HepG2 (cell line): ENCODE measurements at regions not wholly inside any gene's neighbourhood (a gene's known extent, or its start where the extent isn't known, plus 50 kb on each side); places are given as distances from the start of the nearest gene placed in this dataset.
"Not testable (repeated sequence)": the region's sequence is repeated elsewhere in the genome, so short reads cannot be mapped to it uniquely, and the experiment has no call there.

ENCODE experiments used
- ATAC-seq: fragments of 200-7000 bp; cut with Tn5 transposase; 3 replicates; pipeline ENCODE4 v1.9.1; 2020; ENCODE audit warnings: mild to moderate bottlenecking, moderate library complexity
- BruUV-seq: library from RNA; stranded (reverse); fragments of 400-500 nt; replicated peaks from 2 replicates; lab custom pipeline; 2021; lab: Mats Ljungman, UMichigan
- CTCF ChIA-PET: fragments of 300-600 bp; formaldehyde crosslinking; extraction: SDS; loops from one replicate; lab custom pipeline; 2021; ENCODE audit warnings: low total read pairs, inconsistent platforms, low intra/inter-chr PET ratio; lab: Yijun Ruan, JAX
- POLR2A ChIA-PET: fragments of 350-600 bp; sonication (Branson Sonifier 250); formaldehyde crosslinking; loops from one replicate; lab custom pipeline; 2020; ENCODE audit warnings: antibody characterized with exemption, inconsistent platforms; lab: Yijun Ruan, JAX
- DNase-seq: peaks from one replicate; pipeline ENCODE4 v3.0.0-alpha.2; 2015; ENCODE audit warnings: low spot score
- FAIRE-seq: peaks from 3 replicates; lab custom pipeline; 2011; peaks lifted over from hg19 to GRCh38; lab: Jason Lieb, UNC
- H2AFZ ChIP-seq: one replicate; pipeline ENCODE4 v1.6.1; 2011; ENCODE audit warnings: low read length, inconsistent platforms
- H3K27ac ChIP-seq: fragments of 300-600 bp; 3 replicates; pipeline ENCODE4 v1.8.0; 2011; ENCODE audit warnings: mixed run types, mild to moderate bottlenecking, mixed read lengths, low read length, inconsistent platforms; ENCODE audit not compliant: insufficient read depth; ENCODE audit errors: extremely low read length
- H3K27me3 ChIP-seq, 2 experiments: fragments of 200-600 bp in 1 of 2; 2 replicates in 1 of 2; 3 replicates in 1 of 2; pipeline versions ENCODE4 v1.6.0 to v1.8.0; 2011; ENCODE audit warnings: low read length in 2 of 2, mild to moderate bottlenecking in 2 of 2, moderate library complexity in 2 of 2, inconsistent platforms in 1 of 2; ENCODE audit not compliant: insufficient read depth in 2 of 2, control insufficient read depth in 1 of 2
- H3K36me3 ChIP-seq, 2 experiments: fragments of 200-600 bp in 1 of 2; replicated peaks in 1 of 2; 2 replicates in 1 of 2; 3 replicates in 1 of 2; pipeline versions ENCODE4 v1.5.1 to v1.8.0; 2011; ENCODE audit warnings: low read length in 2 of 2, inconsistent platforms in 1 of 2; ENCODE audit not compliant: insufficient read depth in 2 of 2, control insufficient read depth in 1 of 2
- H3K4me1 ChIP-seq: 2 replicates; pipeline ENCODE4 v1.5.1; 2012; ENCODE audit warnings: low read length, inconsistent platforms; ENCODE audit not compliant: insufficient read depth
- H3K4me2 ChIP-seq: 2 replicates; pipeline ENCODE4 v1.6.0; 2011; ENCODE audit warnings: low read depth, low read length, inconsistent platforms
- H3K4me3 ChIP-seq, 3 experiments: fragments of 200-600 bp in 1 of 3; sonication (generic), shearing (Covaris generic) in 1 of 3; replicated peaks in 1 of 3; 2 replicates each; pipeline ENCODE4 v1.5.1; 2011 to 2016; ENCODE audit warnings: low read length in 3 of 3, inconsistent platforms in 2 of 3, low read depth in 2 of 3, mild to moderate bottlenecking in 2 of 3, control low read depth in 1 of 3, mixed read lengths in 1 of 3; ENCODE audit not compliant: insufficient read depth in 1 of 3
- H3K79me2 ChIP-seq: one replicate; pipeline ENCODE4 v1.6.1; 2011; ENCODE audit warnings: low read length, inconsistent platforms; ENCODE audit not compliant: insufficient read depth
- H3K9ac ChIP-seq: 2 replicates; pipeline ENCODE4 v1.6.0; 2011; ENCODE audit warnings: mild to moderate bottlenecking, low read depth, low read length, inconsistent platforms; ENCODE audit not compliant: insufficient read depth
- H3K9me3 ChIP-seq: 2 replicates; pipeline ENCODE4 v1.5.1; 2012; ENCODE audit warnings: mild to moderate bottlenecking, low read length
- H4K20me1 ChIP-seq: 2 replicates; pipeline ENCODE4 v1.6.0; 2011; ENCODE audit warnings: inconsistent platforms, mild to moderate bottlenecking, low read length, moderate library complexity; ENCODE audit not compliant: insufficient read depth
- ARID3A ChIP-seq: IDR thresholded peaks from 2 replicates; pipeline ENCODE4 v1.6.1; 2012; ENCODE audit warnings: low read depth, low read length, improper control_type of control experiment
- CERS6 ChIP-seq: sonication (generic); formaldehyde crosslinking; IDR thresholded peaks from 2 replicates; pipeline ENCODE4 v1.5.0; 2020; ENCODE audit warnings: missing genetic modification reagents
- CSRNP2 ChIP-seq: sonication (generic); formaldehyde crosslinking; conservative IDR thresholded peaks from 2 replicates; pipeline ENCODE4 v1.8.0; 2022; ENCODE audit warnings: low read depth, missing genetic modification reagents
- GFI1 ChIP-seq: sonication (generic); formaldehyde crosslinking; IDR thresholded peaks from 2 replicates; pipeline ENCODE4 v1.5.0; 2020; ENCODE audit warnings: missing genetic modification reagents, mild to moderate bottlenecking, borderline replicate concordance
- NBN ChIP-seq: fragments of 450-650 bp; conservative IDR thresholded peaks from 2 replicates; pipeline ENCODE4 v1.6.1; 2017
- NR0B2 ChIP-seq: sonication (generic); formaldehyde crosslinking; IDR thresholded peaks from 2 replicates; pipeline ENCODE4 v1.4.0; 2020; ENCODE audit warnings: mild to moderate bottlenecking, missing genetic modification reagents
- PHF8 ChIP-seq: sonication (generic); formaldehyde crosslinking; IDR thresholded peaks from 2 replicates; pipeline ENCODE4 v1.5.0; 2020; ENCODE audit warnings: missing genetic modification reagents
- TBP ChIP-seq: sonication (generic); formaldehyde crosslinking; IDR thresholded peaks from 2 replicates; pipeline ENCODE4 v1.5.0; 2020; ENCODE audit warnings: missing genetic modification reagents
- ZFP91 ChIP-seq: sonication (generic); formaldehyde crosslinking; IDR thresholded peaks from 2 replicates; pipeline ENCODE4 v1.9.0; 2022; ENCODE audit warnings: missing genetic modification reagents, mild to moderate bottlenecking, borderline replicate concordance
- ZNF12 ChIP-seq: sonication (generic); formaldehyde crosslinking; IDR thresholded peaks from 2 replicates; pipeline ENCODE4 v1.5.0; 2020; ENCODE audit warnings: missing genetic modification reagents
- ZSCAN25 ChIP-seq: sonication (generic); formaldehyde crosslinking; IDR thresholded peaks from 2 replicates; pipeline ENCODE4 v1.8.0; 2022; ENCODE audit warnings: mild to moderate bottlenecking, missing genetic modification reagents
- WGBS: methylation state at CpG from one replicate; pipeline ENCODE4 v1.1.6; 2017; ENCODE audit warnings: low lambda C conversion rate; 5-methylcytosine and 5-hydroxymethylcytosine counted together
- in situ Hi-C: cut with HindIII; loops from 2 replicates; pipeline ENCODE4 v1.10.0; 2017; ENCODE audit warnings: low pct_unique_long_range_greater_than_20kb; ENCODE audit not compliant: extremely low pct_ligation_motif_present
- intact Hi-C: fragments of 100-400 bp; cut with micrococcal nuclease; formaldehyde crosslinking; loops from one replicate; pipeline ENCODE4 v1.10.0; 2022; ENCODE audit not compliant: unreplicated experiment

- H3K4me3 ChIP-seq, H4K20me1 ChIP-seq, H3K4me2 ChIP-seq, in situ Hi-C loops, H3K4me1 ChIP-seq, H3K27me3 ChIP-seq, H3K9me3 ChIP-seq, ATAC-seq, BruUV-seq, FAIRE-seq, H3K9ac ChIP-seq, H3K79me2 ChIP-seq, CTCF ChIA-PET, intact Hi-C loops, POLR2A ChIA-PET, H2AFZ ChIP-seq, H3K36me3 ChIP-seq, H3K27ac ChIP-seq, DNase-seq: not testable (repeated sequence)
- WGBS: 81% methylated on average over 5 of the region's 14 CpGs
These were observed 93.6 kb upstream of the METAP2 start for GRCh38 chr12:95380334-95380733.

GRCh38 chr12:95380997-95381786 lies 92.8 kb upstream of the METAP2 start:
- DNase-seq (no peak), ATAC-seq (no peak), FAIRE-seq (no peak)
- intact Hi-C loops (no loop called here), in situ Hi-C loops (no loop called here)
- no peaks in the 10 kb centered on the region for H3K36me3 ChIP-seq
- H3K9me3 ChIP-seq: no peaks in the 10 kb centered on the region
- no peaks in the 10 kb centered on the region for H4K20me1 ChIP-seq
- H3K4me3 ChIP-seq: no peak overlapping the region
- CTCF ChIA-PET: no interaction called here
- BruUV-seq: no TSS peak
- POLR2A ChIA-PET: no interaction called here
- H3K4me1 ChIP-seq: no peaks in the 10 kb centered on the region
- no peak overlapping the region for H2AFZ ChIP-seq
- no peak overlapping the region for H3K27ac ChIP-seq
- WGBS: 43% methylated on average over 5 of the region's 5 CpGs
- peaks cover 0 to 2% of the 10 kb centered on the region in 2 experiments; a peak in 2 of 5 replicates for H3K27me3 ChIP-seq
- H3K9ac ChIP-seq: no peak overlapping the region
- H3K4me2 ChIP-seq: no peak overlapping the region
- H3K79me2 ChIP-seq: no peaks in the 10 kb centered on the region
- TF ChIP-seq TBP (CRISPR knock-in tag) (no peak), ZSCAN25 (no peak), ZFP91 (CRISPR knock-in tag) (no peak), GFI1 (no peak), ZNF12 (CRISPR knock-in tag) (no peak), PHF8 (CRISPR knock-in tag) (no peak), CERS6 (CRISPR knock-in tag) (no peak), ARID3A (no peak), NBN (no peak), NR0B2 (no peak), CSRNP2 (no peak)
